T-helper 17 cell (primary cell): ENCODE measurements at regions not wholly inside any gene's neighbourhood (a gene's known extent, or its start where the extent isn't known, plus 50 kb on each side); places are given as distances from the start of the nearest gene placed in this dataset.

Experiments used
- ATAC-seq: fragments of 150-1000 bp; cut with Tn5 transposase; 2 replicates; pipeline ENCODE4 v1.10.0; 2021; ENCODE audit warnings: mild to moderate bottlenecking, moderate library complexity
- DNase-seq, 3 donors: peaks; one replicate each; pipeline versions ENCODE4 v3.0.0 to v3.0.0-alpha.2; 2020 to 2021
- H3K9me3 ChIP-seq: one replicate; pipeline ENCODE4 v1.7.0; 2013; ENCODE audit warnings: low read length, mild to moderate bottlenecking; ENCODE audit not compliant: control insufficient read depth, poor library complexity, severe bottlenecking
- H3K27ac Mint-ChIP-seq: one replicate; pipeline ENCODE4 v1.8.0; 2022; ENCODE audit warnings: mild to moderate bottlenecking, moderate library complexity, mixed read lengths
- H3K27me3 Mint-ChIP-seq: one replicate; pipeline ENCODE4 v1.8.0; 2022; ENCODE audit warnings: mixed read lengths
- H3K36me3 Mint-ChIP-seq: one replicate; pipeline ENCODE4 v1.8.0; 2022; ENCODE audit warnings: low read depth, mixed read lengths
- H3K4me1 Mint-ChIP-seq: one replicate; pipeline ENCODE4 v1.8.0; 2022; ENCODE audit warnings: mild to moderate bottlenecking, mixed read lengths
- H3K4me3 Mint-ChIP-seq: one replicate; pipeline ENCODE4 v1.8.0; 2022; ENCODE audit warnings: mild to moderate bottlenecking, moderate library complexity, mixed read lengths

- DNase-seq (peak in 1 of 3 donors; percentile 13), ATAC-seq (peak; percentile 71)
These were observed 286.2 kb upstream of the TET2 start for GRCh38 chr4:104860238-104861123.

DNA sequence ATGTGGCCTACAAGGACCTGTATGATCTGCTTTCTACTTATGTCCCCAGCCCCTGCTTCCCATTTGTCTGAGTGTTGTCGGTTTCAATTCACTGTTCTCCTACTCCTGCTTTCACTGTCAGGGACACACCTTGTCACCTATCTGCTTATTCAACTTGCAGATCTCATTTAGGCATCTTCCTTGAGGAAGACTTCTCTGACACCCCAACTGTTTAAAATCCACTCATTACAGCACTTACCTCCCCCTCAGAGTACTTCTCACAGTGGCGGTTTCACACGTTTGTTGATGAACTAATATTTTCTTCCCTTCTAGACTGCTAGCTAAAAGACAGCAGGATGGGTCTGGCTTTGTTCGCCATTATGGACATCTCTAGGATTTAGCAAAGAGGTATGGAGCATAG, 279.9 kb upstream of the TET2 start:
- H3K9me3 ChIP-seq, result peaks cover 2% of the 10 kb centered on the region
- DNase-seq (no peak), ATAC-seq (no peak)
- peaks cover 2% of the 10 kb centered on the region for H3K27me3 Mint-ChIP-seq
- H3K36me3 Mint-ChIP-seq, result no peaks in the 10 kb centered on the region
- no peaks in the 10 kb centered on the region for H3K4me1 Mint-ChIP-seq
- H3K27ac Mint-ChIP-seq, result no peak overlapping the region
- no peak overlapping the region for H3K4me3 Mint-ChIP-seq

More at GRCh38 chr4:104860238-104861123, 286.2 kb upstream of the TET2 start:
- no peak overlapping the region for H3K27ac Mint-ChIP-seq
- H3K27me3 Mint-ChIP-seq, result no peaks in the 10 kb centered on the region
- H3K36me3 Mint-ChIP-seq, result no peaks in the 10 kb centered on the region
- no peak overlapping the region for H3K4me3 Mint-ChIP-seq
- H3K4me1 Mint-ChIP-seq, result no peaks in the 10 kb centered on the region
- H3K9me3 ChIP-seq, result peaks cover 2% of the 10 kb centered on the region

- no peak overlapping the region for H3K4me3 Mint-ChIP-seq
- DNase-seq (no peak), ATAC-seq (no peak)
- peaks cover 6% of the 10 kb centered on the region for H3K27me3 Mint-ChIP-seq
- H3K36me3 Mint-ChIP-seq, result no peaks in the 10 kb centered on the region
- no peak overlapping the region for H3K27ac Mint-ChIP-seq
- no peaks in the 10 kb centered on the region for H3K4me1 Mint-ChIP-seq
- H3K9me3 ChIP-seq, result no peaks in the 10 kb centered on the region
These were observed 278.1 kb upstream of the TET2 start for GRCh38 chr4:104868533-104868932.

DNA sequence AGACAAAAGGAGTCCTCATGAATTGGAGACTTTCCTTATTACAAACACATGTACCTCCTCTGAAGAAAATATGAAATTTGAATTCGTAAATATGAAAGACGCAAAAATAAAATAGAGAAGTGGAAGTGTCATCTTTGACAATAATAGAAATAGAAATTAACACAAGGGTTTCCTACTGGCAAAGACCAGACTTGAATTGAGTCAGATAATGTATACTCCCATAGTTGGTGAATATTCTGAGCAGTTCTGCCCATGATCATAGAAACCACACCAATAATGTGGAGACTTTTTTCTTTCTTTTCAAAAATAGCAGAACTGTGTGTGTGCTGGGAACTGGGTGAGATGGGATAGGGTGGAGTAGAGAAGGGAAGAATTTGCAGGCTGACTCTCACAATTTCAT, 277.7 kb upstream of the TET2 start:
- peaks cover 6% of the 10 kb centered on the region for H3K27me3 Mint-ChIP-seq
- no peaks in the 10 kb centered on the region for H3K36me3 Mint-ChIP-seq
- no peak for DNase-seq
- H3K27ac Mint-ChIP-seq, result no peak overlapping the region
- no peak for ATAC-seq
- no peak overlapping the region for H3K4me3 Mint-ChIP-seq
- H3K4me1 Mint-ChIP-seq, result no peaks in the 10 kb centered on the region
- H3K9me3 ChIP-seq, result no peaks in the 10 kb centered on the region

GRCh38 chr4:104869831-104870230, 276.8 kb upstream of the TET2 start:
- Mint-ChIP-seq H3K4me3 (no peak overlapping the region), H3K36me3 (no peaks in the 10 kb centered on the region), H3K27me3 (peaks cover 6% of the 10 kb centered on the region), H3K4me1 (no peaks in the 10 kb centered on the region), H3K27ac (no peak overlapping the region)
- no peak for DNase-seq
- ATAC-seq, result no peak
- H3K9me3 ChIP-seq, result no peaks in the 10 kb centered on the region

DNA sequence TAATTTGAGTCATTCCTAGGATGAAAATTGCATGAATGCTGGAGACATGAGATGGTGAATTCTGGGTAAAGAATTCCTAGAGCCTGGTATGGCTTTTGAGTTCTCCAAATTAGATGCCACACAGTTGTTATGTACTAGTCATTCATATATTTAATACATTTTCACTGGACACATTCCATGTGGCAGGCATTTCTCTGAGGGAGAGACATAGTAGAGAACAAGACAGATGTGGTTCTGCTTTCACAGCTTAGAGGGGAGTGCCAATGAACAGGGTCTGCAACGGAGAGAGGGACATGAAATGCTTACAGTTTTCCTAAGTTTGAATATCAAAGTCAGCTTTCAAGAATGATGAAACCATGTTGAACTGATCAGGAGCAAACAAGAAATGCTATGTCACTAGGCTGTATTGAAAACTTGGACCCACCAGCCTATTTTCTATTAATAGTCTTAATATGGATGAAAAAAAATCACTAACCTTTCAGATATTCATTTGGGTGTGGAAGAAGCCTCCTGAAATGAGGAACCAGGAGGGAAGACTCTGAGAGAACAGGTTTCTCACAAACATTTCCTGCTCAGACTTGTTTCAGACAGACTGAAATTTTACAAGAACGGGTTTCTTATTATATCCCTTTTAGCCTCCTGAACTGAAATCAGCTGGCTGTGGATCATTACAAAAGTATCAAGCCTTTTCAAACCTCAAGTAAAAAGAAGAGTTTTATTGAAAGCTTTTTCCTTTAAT, 276.0 kb upstream of the TET2 start:
- Mint-ChIP-seq H3K36me3 (no peaks in the 10 kb centered on the region), H3K4me1 (no peaks in the 10 kb centered on the region), H3K27ac (no peak overlapping the region), H3K4me3 (no peak overlapping the region), H3K27me3 (peaks cover 6% of the 10 kb centered on the region)
- ATAC-seq (no peak), DNase-seq (no peak)
- H3K9me3 ChIP-seq, result no peaks in the 10 kb centered on the region

DNA sequence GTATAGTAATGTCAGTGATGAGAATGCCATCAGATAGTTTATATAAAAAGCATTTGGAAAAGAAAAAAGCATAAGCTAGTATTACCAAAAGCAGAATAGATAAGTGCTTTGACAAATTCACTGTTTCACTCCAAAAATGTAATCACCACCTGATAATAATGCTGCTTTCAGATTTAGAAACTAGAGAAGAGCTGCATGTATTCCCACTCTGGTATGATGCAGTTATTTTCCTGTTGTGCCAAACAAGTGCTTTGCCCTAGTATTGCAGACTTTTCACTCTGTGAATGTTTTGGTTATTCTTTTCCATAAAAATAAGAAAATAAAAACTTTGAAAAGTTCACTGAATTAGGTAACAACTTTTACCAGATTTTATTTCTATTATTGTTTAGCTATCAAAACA, 267.7 kb upstream of the TET2 start:
- ATAC-seq, result no peak
- H3K27ac Mint-ChIP-seq, result peak overlapping the region; percentile 68

GRCh38 chr4:104879367-104879766, 267.3 kb upstream of the TET2 start:
- Mint-ChIP-seq H3K36me3 (no peaks in the 10 kb centered on the region), H3K27ac (peak overlapping the region; percentile 68), H3K4me3 (peak overlapping the region; percentile 46), H3K4me1 (peaks cover 12% of the 10 kb centered on the region), H3K27me3 (no peaks in the 10 kb centered on the region)
- no peak for DNase-seq
- no peaks in the 10 kb centered on the region for H3K9me3 ChIP-seq
- ATAC-seq, result no peak

More for the DNA sequence above, 267.7 kb upstream of the TET2 start:
- DNase-seq, result no peak
- Mint-ChIP-seq H3K36me3 (no peaks in the 10 kb centered on the region), H3K4me1 (peaks cover 12% of the 10 kb centered on the region), H3K4me3 (no peak overlapping the region), H3K27me3 (no peaks in the 10 kb centered on the region)
- H3K9me3 ChIP-seq, result no peaks in the 10 kb centered on the region

DNA sequence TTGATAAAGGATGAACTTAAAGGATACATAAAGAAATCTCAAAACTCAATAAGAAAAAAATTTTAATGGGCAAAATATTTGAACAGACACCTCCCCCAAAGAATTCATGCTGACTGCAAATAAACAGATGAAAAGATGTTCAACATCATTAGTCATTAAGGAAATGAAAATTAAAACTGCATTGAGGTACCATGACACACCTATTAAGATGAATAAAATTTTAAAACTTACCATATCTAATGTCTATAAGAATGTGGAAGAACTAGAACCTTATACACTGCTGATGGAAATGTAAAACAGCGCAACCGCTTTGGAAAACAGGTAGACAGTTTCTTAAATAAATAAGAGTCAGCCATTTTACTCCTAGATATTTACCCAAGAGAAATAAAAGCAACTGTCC, 266.8 kb upstream of the TET2 start:
- ATAC-seq (no peak), DNase-seq (no peak)
- Mint-ChIP-seq H3K27ac (peak overlapping the region; percentile 68), H3K4me3 (peak overlapping the region; percentile 46), H3K4me1 (peaks cover 12% of the 10 kb centered on the region), H3K27me3 (peaks cover 3% of the 10 kb centered on the region), H3K36me3 (no peaks in the 10 kb centered on the region)
- no peaks in the 10 kb centered on the region for H3K9me3 ChIP-seq

GRCh38 chr4:104881136-104881886, 265.4 kb upstream of the TET2 start:
- no peaks in the 10 kb centered on the region for H3K9me3 ChIP-seq
- ATAC-seq, result no peak
- no peak for DNase-seq
- peaks cover 6% of the 10 kb centered on the region for H3K27me3 Mint-ChIP-seq
- no peak overlapping the region for H3K4me3 Mint-ChIP-seq
- H3K36me3 Mint-ChIP-seq, result no peaks in the 10 kb centered on the region
- no peak overlapping the region for H3K27ac Mint-ChIP-seq
- H3K4me1 Mint-ChIP-seq, result peaks cover 12% of the 10 kb centered on the region

GRCh38 chr4:104890598-104891275, 255.9 kb upstream of the TET2 start:
- H3K4me3 Mint-ChIP-seq, result no peak overlapping the region
- H3K27me3 Mint-ChIP-seq, result no peaks in the 10 kb centered on the region
- H3K27ac Mint-ChIP-seq, result no peak overlapping the region
- peaks cover 2% of the 10 kb centered on the region for H3K4me1 Mint-ChIP-seq
- H3K36me3 Mint-ChIP-seq, result no peaks in the 10 kb centered on the region
- ATAC-seq (no peak), DNase-seq (no peak)
- no peaks in the 10 kb centered on the region for H3K9me3 ChIP-seq

DNA sequence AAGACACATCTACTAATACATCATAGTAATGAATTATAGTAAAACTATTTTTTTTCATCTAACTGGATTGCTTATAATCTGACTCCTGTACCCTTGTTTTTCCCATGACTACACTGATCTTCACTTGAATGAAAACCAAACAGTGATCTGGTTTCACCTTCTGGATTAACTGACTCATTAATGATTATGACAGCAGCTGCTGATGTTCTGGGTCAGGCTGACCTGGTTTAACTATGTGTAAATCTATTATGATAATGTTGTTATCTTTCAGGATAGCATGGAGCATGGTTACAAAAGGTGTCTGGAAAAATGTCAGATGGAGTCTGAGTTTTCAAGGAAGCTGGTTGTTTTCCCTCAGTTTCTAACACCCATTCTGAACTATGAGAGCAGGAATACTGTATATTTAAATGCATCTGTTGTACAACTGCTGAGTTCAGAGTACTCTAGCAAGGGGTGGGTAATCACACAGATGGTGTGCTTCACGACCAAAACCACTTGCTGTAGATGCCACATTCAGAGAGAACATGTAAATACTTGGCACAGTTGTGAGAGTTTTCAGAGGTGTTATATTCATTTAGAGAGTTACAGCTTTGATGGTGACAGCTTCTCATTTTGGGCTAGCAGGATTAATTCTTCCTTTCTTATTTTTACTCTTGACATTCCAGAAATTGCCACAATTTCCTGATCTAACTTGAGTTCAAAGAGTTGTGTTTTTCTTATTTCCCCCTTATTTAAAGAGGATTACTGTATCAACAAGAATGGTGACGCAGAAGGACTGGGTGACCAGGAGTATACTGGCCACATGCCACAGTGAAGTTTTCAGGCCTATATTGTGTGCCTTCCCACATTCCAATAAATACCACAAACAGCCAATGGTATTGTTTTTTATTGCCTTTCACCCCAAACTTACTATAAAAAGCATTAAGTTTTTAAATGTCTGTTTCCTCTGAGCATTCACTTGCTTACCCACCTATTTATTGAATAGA, 249.7 kb upstream of the TET2 start:
- DNase-seq, result no peak
- Mint-ChIP-seq H3K4me1 (peaks cover 7% of the 10 kb centered on the region), H3K27ac (no peak overlapping the region), H3K36me3 (no peaks in the 10 kb centered on the region), H3K27me3 (no peaks in the 10 kb centered on the region), H3K4me3 (no peak overlapping the region)
- no peaks in the 10 kb centered on the region for H3K9me3 ChIP-seq
- no peak for ATAC-seq
